HG03095 (cell line): ENCODE measurements at regions not wholly inside any gene's neighbourhood (a gene's known extent, or its start where the extent isn't known, plus 50 kb on each side); places are given as distances from the start of the nearest gene placed in this dataset.
"Not testable (repeated sequence)": the region's sequence is repeated elsewhere in the genome, so short reads cannot be mapped to it uniquely, and the experiment has no call there.

Source experiments
- ATAC-seq: cut with Tn5 transposase; IDR thresholded peaks from one replicate; pipeline ENCODE4 v1.9.1; 2021; ENCODE audit warnings: moderate library complexity; ENCODE audit not compliant: unreplicated experiment

DNA sequence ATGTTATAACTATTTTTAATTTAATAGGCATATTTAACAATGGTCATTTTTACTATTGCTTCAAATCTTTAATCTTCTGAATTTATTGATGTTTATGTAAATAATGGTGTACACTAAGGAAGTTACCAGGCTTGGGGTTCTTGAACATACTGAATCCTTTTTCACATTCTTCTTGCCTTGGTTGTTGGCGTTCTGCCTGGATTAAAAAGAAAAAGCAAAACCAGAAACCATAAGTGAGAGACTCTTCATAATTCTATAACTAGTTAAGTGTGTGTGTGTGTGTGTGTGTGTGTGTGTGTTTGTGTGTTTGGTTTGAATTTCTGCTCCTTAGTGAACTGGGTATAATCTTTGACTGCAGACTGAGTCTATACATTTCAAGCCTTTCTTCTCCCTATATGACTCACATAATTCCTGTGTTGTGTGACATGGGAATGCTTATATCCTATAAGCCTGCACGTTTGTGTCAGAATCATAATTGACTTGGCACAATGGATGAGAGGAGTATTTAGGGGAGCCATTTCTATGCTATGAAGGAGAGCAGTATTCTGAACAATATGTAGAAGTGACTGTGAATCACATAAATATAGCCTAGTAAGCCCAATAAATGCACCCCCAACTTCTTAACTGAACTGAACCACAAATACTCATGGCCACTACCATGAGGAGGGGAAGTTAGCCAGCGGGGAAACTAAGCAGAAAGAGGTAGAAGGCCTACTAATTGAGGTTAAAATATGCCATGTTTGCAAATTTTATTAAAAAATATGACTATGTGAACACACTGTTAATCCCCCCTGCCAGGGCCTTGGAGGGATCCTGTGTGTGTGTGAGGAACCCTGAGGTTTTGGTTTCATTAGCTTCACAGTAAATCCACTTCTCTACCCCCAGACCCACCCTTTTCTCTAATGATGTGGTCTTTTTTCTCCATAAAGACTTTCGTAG lies 425.5 kb downstream of the BCKDHB start:
- ATAC-seq = no peak

DNA sequence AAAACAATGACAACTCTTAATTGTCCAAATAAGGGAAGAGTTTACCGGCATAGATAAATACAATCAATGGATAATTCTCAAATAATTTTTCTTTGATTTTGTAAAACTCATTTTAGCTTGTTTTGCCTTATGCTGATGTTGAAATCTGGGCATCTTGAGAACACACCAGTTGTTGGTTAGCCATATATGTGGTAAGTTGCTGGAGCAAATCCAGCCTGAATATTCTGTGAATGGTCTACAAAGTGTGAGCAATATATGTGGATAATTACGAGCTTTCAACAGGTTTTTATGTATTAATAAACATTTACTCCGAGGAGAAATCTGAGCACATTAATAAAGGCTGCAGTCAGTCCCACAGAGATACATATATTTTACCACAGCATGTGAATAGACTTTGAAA lies 423.6 kb downstream of the BCKDHB start:
- ATAC-seq = no peak

- ATAC-seq = no peak
Measured at GRCh38 chr6:80528115-80528514, 421.6 kb downstream of the BCKDHB start.

- ATAC-seq = no peak
Measured at GRCh38 chr6:80527552-80528052, 421.1 kb downstream of the BCKDHB start.

DNA sequence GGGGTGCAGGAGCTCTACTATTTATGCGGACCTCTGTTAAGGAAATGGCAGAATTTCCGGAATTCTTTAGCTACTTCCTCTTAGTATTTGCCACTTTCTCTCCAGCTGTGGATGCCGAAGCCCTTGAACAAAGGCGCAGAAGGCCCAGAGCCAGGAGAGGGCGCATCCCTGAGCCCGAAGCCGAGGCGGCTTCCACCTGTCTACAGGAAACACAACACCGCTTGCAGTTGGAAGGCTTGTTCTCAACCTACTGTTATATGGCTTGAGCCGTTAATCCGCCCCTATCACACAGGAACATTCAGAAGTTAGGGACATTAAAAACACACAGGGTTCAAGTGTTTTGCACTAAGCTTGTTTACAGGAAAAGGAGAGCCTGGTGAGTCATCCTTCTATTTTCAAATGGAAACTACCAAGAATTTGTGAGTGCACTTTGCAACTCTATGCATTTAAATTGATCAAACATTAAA lies 417.1 kb downstream of the BCKDHB start:
- no peak for ATAC-seq

GRCh38 chr6:80523010-80523409 lies 416.5 kb downstream of the BCKDHB start:
- ATAC-seq = no peak

DNA sequence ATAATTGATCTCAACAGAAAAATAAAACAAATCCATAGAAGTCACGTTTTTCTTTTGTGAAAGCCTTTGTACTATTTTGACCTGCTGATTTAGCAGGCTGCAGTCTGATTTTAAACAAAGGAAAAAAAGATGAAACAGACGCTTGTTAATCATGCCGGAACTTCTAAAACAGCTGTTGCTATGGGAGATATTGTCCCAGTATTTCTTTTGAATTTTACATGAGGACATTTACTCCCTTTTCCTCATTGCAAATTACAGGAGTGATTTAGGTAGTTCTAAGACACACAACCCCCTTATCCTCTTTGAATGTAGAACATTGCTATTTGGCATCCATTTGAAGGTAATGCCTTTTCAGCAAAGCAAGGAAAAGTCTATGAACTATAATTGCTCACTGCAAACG lies 416.1 kb downstream of the BCKDHB start:
- no peak for ATAC-seq

- ATAC-seq = no peak
Measured at GRCh38 chr6:80519811-80520594, 413.5 kb downstream of the BCKDHB start.

DNA sequence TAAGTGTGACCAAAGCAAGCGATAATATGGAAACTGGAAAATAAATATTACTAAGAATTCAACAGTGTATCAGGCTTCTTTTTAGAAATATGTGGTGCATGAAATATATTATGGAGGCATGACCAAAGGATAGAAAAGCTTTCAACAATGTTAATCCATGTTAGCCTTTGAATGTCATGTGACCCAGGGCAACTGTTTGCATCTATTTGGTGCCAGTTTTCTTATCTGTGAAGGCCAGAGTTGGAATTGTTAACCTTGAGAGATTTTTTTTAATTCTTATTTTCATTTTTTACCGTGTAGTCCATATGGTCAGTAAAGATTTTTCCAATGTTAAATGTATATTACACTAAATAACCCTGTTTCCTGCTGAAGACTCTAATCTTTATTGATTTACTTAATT lies 411.1 kb downstream of the BCKDHB start:
- ATAC-seq = no peak

DNA sequence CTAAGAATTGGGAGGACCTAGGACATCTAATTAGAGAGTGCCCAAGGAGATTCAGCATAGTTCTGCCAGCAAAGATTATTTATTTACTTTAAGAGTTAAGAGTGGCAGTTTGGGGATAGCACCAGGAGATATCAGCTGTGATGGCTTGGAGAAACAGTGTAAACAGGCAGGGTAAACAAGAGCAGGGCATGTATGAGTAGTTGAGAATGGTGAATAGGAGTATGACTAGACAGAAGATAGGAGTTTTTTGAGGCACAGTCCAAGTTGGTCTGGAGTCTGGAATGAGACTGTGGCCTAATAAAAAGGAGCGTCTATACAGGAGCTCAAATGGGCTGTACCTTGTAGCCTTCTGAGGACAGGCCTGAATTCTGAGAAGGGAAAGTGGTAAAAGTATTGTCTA lies 404.1 kb downstream of the BCKDHB start:
- ATAC-seq = not testable (repeated sequence)

GRCh38 chr6:80508885-80509630 lies 402.6 kb downstream of the BCKDHB start:
- ATAC-seq = no peak

DNA sequence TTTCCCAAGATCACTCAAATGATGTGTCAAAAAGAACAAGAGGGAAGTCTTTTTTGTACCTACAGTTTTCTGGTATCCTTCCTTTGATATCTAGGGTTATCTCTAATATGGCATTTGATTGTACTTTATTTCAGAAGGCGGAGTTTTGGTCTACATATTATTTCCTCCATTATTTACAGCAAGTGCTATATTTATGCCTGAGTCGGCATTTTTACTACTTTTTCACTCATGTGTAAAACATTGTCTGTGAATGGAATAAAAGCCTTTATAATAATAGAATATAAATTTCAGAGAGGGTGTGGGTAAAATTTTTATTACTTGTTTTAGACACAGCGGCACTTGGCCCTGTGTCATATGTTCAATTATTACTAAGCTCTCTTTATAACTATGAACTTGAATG lies 398.4 kb downstream of the BCKDHB start:
- ATAC-seq = no peak

DNA sequence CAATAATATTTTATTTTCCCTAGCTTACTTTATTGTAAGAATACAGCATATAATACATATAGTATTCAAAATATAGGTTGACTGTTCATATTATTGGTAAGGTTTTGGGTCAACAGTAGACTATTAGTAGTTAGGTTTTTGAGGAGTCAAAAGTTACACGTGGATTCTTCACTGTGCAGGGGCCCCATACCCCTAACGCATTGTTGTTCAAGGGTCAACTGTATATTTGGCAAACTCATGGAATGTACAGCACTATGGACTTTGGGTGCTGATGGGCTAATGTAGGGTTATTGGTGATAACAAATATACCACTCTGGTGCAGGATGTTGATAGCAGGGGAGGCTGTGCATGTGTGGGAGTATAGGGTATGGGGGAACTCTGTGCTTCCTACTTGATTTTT lies 397.2 kb downstream of the BCKDHB start:
- ATAC-seq = no peak

GRCh38 chr6:80502871-80503270 lies 396.4 kb downstream of the BCKDHB start:
- ATAC-seq = no peak

GRCh38 chr6:80501636-80502035 lies 395.2 kb downstream of the BCKDHB start:
- no peak for ATAC-seq

DNA sequence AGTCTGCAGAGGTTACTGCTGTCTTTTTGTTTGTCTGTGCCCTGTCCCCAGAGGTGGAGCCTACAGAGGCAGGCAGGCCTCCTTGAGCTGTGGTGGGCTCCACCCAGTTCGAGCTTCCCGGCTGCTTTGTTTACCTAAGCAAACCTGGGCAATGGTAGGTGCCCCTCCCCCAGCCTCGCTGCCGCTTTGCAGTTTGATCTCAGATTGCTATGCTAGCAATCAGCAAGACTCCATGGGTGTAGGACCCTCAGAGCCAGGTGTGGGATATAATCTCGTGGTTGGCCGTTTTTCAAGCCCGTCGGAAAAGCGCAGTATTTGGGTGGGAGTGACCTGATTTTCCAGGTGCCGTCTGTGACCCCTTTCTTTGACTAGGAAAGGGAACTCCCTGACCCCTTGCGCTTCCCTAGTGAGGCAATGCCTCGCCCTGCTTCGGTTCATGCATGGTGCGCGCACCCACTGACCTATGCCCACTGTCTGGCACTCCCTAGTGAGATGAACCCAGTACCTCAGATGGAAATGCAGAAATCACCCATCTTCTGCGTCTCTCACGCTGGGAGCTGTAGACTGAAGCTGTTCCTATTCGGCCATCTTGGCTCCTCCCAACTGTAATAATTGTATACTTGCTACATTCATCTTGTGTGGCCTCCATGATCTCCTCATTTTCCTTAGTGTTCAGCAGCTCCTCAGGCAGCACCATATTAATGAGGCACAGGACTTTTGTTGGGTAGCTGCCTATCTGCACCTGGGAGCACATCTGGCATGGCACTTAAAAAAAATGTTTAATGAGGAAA lies 391.4 kb downstream of the BCKDHB start:
- not testable (repeated sequence) for ATAC-seq

DNA sequence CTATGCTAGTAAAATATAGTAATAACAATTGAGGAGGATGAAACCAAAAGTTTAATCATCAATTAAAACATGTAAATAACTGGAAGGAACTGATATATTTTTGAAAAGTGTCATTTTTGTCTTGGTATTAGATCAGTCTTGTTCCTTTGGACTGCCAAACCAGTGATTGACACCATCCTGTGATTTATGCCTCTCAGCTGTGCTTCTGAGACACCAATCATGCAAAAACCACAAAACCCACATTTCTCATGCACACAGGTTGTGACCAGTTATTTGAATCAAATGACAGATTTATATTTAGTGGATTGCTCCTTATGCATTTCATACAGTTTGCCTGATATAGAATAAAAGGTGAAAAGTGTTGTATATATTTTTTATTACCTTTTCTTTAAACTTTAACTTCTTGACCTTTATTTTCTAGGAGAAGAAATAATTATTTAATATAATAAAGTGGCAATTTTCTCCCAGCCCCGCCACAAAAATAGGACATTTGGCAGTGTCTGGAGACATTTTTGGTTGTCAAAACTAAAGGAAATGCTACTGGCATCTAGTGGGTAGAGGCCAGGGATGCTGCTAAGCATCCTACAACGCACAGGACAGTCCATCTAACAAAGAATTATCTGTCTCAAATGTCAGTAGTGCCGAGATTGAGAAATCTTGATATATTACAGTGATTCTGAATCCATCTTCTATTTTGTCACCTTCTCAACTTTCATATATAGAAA lies 383.6 kb downstream of the BCKDHB start:
- ATAC-seq = no peak

DNA sequence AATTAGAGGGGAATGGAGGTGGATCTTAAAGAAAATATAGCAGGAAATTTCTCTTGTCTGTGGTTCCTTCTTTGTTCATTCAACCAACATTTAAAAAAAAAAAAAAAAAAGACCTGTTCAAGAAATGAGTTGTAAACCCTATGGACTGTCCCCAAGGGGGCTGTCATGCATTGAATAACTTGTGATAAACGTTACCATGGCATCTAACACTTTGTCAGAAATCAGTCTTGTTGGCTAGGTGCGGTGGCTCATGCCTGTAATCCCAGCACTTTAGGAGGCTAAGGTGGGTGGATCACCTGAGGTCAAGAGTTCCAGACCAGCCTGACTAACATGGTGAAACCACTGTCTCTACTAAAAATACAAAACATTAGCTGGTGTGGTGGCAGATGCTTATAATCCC lies 381.7 kb downstream of the BCKDHB start:
- ATAC-seq = no peak

DNA sequence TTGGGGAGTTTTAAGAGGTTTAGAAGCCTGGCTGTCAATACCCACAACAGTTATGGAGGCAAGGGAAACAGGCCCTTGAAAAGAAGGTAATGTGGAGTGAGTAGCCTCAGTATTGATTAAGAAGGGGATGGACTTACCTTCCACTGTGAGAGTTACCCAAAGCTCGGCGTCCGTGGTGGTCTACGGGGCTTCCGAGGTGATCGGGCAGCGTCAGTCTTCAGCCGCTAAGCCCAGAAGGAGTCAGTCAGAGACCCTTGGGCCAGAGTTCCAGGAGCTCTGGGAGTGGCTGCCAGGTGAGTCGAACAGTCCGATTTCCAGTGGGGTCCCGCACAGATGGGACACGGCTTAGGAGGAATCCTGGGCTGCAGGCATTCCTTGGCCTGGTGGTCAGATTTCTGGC lies 379.0 kb downstream of the BCKDHB start:
- ATAC-seq = not testable (repeated sequence)

DNA sequence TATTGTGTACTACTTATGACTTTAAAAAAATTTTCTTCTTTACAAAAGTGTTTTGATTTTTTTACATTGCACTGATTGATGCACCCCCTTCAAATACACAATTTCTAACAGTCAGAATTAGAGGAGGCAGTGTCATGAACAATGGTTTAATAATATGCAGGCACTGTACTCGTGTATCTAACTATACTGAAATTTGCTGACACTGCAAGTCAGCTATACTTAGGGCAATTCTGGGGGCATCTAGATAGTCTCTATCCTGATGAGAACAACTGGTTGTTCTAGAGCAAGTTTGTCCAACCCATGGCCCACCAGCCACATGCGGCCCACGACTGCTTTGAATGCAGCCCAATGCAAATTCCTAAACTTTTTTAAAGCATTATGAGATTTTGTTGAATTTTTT lies 375.6 kb downstream of the BCKDHB start:
- ATAC-seq = no peak
